Caco-2 (cell line): ENCODE measurements at regions not wholly inside any gene's neighbourhood (a gene's known extent, or its start where the extent isn't known, plus 50 kb on each side); places are given as distances from the start of the nearest gene placed in this dataset.

Source experiments
- BruUV-seq: library from RNA; stranded (reverse); fragments of 400-500 nt; replicated peaks from 2 replicates; lab custom pipeline; 2021; lab: Mats Ljungman, UMichigan
- CTCF ChIA-PET: fragments of 300-600 bp; sonication (Branson Sonifier 250); formaldehyde crosslinking; loops from one replicate; lab custom pipeline; 2022; ENCODE audit warnings: antibody characterized with exemption; lab: Charles Lee
- POLR2A ChIA-PET: fragments of 300-600 bp; sonication (Branson Sonifier 250); formaldehyde crosslinking; loops from one replicate; lab custom pipeline; 2022; ENCODE audit warnings: antibody characterized with exemption; lab: Charles Lee
- DNase-seq, 2 experiments: peaks; one replicate each; pipeline versions ENCODE4 v3.0.0 to v3.0.0-alpha.2; 2020 to 2022
- H3K27me3 ChIP-seq: replicated peaks from 2 replicates; pipeline ENCODE4 v1.6.0; 2011; ENCODE audit warnings: low read length; ENCODE audit not compliant: control insufficient read depth, insufficient read depth
- H3K36me3 ChIP-seq: 2 replicates; pipeline ENCODE4 v1.5.1; 2011; ENCODE audit warnings: low read length; ENCODE audit not compliant: control insufficient read depth, insufficient read depth
- H3K4me1 ChIP-seq: fragments of 250-450 bp; sonication (Bioruptor Pico); 2 replicates; pipeline ENCODE4 v1.5.1; 2020; ENCODE audit warnings: mild to moderate bottlenecking
- H3K4me3 ChIP-seq: 2 replicates; pipeline ENCODE4 v1.5.1; 2011; ENCODE audit warnings: low read depth, mild to moderate bottlenecking, control low read depth, low read length
- H3K9me3 ChIP-seq: fragments of 250-450 bp; sonication (Bioruptor Pico); 2 replicates; pipeline ENCODE4 v1.5.1; 2020; ENCODE audit warnings: mild to moderate bottlenecking, moderate library complexity
- H3K27ac Mint-ChIP-seq: one replicate; pipeline ENCODE4 v1.8.0; 2022; ENCODE audit warnings: mixed read lengths; ENCODE audit not compliant: unreplicated experiment
- H3K27me3 Mint-ChIP-seq: one replicate; pipeline ENCODE4 v1.8.0; 2022; ENCODE audit warnings: mixed read lengths; ENCODE audit not compliant: insufficient read depth, unreplicated experiment
- H3K36me3 Mint-ChIP-seq: one replicate; pipeline ENCODE4 v1.8.0; 2022; ENCODE audit warnings: mild to moderate bottlenecking, mixed read lengths; ENCODE audit not compliant: insufficient read depth, unreplicated experiment
- H3K4me1 Mint-ChIP-seq: one replicate; pipeline ENCODE4 v1.8.0; 2022; ENCODE audit warnings: low read depth, mixed read lengths; ENCODE audit not compliant: unreplicated experiment
- H3K4me3 Mint-ChIP-seq: one replicate; pipeline ENCODE4 v1.8.0; 2022; ENCODE audit warnings: mild to moderate bottlenecking, moderate library complexity, mixed read lengths; ENCODE audit not compliant: unreplicated experiment
- H3K9me3 Mint-ChIP-seq: one replicate; pipeline ENCODE4 v1.8.0; 2022; ENCODE audit warnings: mixed read lengths; ENCODE audit not compliant: unreplicated experiment
- intact Hi-C: fragments of 100-400 bp; cut with micrococcal nuclease; formaldehyde crosslinking; loops from one replicate; pipeline ENCODE4 v1.10.0; 2022; ENCODE audit not compliant: unreplicated experiment
- TF ChIP-seq, protein P1 (sequence below), 2 experiments: fragments of 200-600 bp in 1 of 2; IDR thresholded peaks; 1 replicate in 1 of 2; 2 replicates in 1 of 2; pipeline versions ENCODE4 v1.5.1 to v1.8.0; 2011 to 2022; ENCODE audit warnings: antibody characterized with exemption in 1 of 2, control low read depth in 1 of 2, inconsistent platforms in 1 of 2, low read depth in 1 of 2, low read length in 1 of 2, mild to moderate bottlenecking in 1 of 2, moderate library complexity in 1 of 2; ENCODE audit not compliant: insufficient read depth in 1 of 2, severe bottlenecking in 1 of 2, unreplicated experiment in 1 of 2

DNA sequence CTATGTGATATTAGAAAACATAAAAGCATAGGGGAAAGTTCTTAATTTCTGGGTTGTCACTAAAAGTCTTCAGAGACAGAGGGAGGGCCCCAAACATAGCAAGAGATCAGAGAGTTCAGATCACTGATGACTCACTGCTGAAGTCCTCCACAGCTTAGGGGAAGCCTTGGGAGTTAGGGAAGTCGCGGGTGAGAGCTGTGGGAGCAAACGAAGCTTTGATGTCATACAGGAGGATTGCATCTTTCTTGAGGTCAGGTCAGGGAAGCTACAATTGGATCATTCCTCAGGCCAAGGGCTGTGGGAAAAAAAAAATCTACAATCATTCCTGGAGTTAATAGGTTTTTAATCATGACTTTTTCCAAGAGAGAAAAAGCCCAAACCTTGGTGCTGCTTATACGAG, 96.2 kb downstream of the COPS8 start:
- H3K4me3 ChIP-seq = no peak overlapping the region
- H3K36me3 ChIP-seq = no peaks in the 10 kb centered on the region
- Mint-ChIP-seq H3K27ac (no peak overlapping the region), H3K27me3 (peaks cover under 1% of the 10 kb centered on the region), H3K4me3 (no peak overlapping the region), H3K4me1 (no peaks in the 10 kb centered on the region), H3K9me3 (no peaks in the 10 kb centered on the region), H3K36me3 (no peaks in the 10 kb centered on the region)
- H3K9me3 ChIP-seq = no peaks in the 10 kb centered on the region
- DNase-seq = no peak
- intact Hi-C loops = no loop called here
- CTCF ChIA-PET = no interaction called here
- no peaks in the 10 kb centered on the region for H3K27me3 ChIP-seq
- no TSS peak for BruUV-seq
- H3K4me1 ChIP-seq = no peaks in the 10 kb centered on the region
- POLR2A ChIA-PET = no interaction called here
- TF ChIP-seq, protein P1, sequence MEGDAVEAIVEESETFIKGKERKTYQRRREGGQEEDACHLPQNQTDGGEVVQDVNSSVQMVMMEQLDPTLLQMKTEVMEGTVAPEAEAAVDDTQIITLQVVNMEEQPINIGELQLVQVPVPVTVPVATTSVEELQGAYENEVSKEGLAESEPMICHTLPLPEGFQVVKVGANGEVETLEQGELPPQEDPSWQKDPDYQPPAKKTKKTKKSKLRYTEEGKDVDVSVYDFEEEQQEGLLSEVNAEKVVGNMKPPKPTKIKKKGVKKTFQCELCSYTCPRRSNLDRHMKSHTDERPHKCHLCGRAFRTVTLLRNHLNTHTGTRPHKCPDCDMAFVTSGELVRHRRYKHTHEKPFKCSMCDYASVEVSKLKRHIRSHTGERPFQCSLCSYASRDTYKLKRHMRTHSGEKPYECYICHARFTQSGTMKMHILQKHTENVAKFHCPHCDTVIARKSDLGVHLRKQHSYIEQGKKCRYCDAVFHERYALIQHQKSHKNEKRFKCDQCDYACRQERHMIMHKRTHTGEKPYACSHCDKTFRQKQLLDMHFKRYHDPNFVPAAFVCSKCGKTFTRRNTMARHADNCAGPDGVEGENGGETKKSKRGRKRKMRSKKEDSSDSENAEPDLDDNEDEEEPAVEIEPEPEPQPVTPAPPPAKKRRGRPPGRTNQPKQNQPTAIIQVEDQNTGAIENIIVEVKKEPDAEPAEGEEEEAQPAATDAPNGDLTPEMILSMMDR (IDR thresholded peaks at IDR 0.05; ENCODE audit: insufficient read depth in 1 of 2, low read depth in 1 of 2, low read length in 1 of 2, severe bottlenecking in 1 of 2, unreplicated experiment in 1 of 2) = no peak

DNA sequence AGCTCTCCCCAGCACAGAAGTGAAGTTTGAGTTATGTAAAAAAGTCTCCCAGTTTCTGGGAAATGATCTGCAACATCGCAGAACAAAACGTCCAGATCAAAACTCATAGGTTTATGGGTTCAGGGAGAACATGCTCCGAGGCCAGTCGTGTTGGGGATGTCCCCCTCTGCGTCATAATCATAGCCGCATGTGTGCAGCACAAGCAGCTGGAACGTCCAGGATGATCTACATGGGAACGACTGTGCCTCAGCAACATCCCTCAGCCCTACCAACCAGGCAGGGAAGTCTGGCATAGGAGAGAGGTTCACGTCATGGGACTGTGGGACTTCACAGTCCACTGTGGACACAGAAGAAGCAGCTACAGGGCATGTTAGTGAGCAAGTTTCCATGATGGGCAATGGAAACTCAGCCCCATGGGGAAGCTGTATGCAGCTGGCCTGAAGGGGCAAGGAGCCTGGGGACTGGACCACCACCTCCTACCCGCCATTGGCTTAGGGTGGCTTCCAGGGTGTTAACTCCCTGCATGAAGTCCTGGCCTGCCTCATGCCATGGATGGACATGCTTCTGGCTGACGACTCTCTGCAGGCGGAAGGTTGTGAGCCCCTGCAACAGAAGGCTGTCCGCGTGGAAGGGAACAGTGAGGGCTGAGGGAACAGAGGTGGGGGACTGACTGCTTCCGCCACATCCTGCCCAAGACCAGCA, 96.9 kb downstream of the COPS8 start:
- Mint-ChIP-seq H3K27ac (no peak overlapping the region), H3K36me3 (no peaks in the 10 kb centered on the region), H3K4me1 (no peaks in the 10 kb centered on the region), H3K27me3 (no peaks in the 10 kb centered on the region), H3K9me3 (no peaks in the 10 kb centered on the region), H3K4me3 (no peak overlapping the region)
- Histone ChIP-seq H3K27me3 (no peaks in the 10 kb centered on the region), H3K4me1 (no peaks in the 10 kb centered on the region), H3K36me3 (no peaks in the 10 kb centered on the region), H3K4me3 (no peak overlapping the region), H3K9me3 (no peaks in the 10 kb centered on the region)
- POLR2A ChIA-PET = no interaction called here
- CTCF ChIA-PET = no interaction called here
- no peak for DNase-seq
- no TSS peak for BruUV-seq
- TF ChIP-seq, protein P1 (IDR thresholded peaks at IDR 0.05; ENCODE audit: insufficient read depth in 1 of 2, low read depth in 1 of 2, low read length in 1 of 2, severe bottlenecking in 1 of 2, unreplicated experiment in 1 of 2) = no peak
- intact Hi-C loops = no loop called here

DNA sequence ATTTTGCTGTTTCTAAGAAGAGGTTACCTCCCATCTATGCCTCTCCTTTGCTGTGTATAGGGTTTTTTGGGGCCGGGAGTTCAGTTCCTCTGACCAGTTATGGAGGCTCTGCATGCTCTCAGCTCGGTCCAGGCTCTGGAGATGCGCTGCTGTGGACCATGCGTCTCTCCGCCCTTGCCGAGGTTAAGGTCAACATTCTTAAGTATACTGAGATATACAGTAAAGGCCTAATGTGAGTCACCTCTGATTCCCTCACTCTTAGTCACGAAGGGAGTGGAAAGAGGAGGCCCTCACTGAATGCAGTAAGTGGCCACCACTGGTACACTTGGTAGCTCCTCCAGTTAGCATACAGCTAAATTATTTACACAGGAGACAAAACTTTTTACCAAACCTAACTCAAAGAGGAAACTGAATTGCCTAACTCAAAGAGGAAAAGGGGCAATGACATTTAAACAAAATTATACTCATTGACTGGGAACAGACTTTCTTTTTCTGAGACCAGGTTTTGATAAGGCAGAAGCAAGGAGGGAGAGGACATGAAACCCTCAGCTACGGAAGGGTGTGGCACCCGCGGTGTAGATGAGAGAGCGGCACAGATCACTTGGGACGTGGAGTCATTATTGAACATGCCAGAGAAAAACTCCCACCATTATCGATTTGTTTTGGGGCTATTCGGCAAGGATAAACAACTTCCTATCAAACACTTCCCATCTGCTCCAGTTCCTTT, 98.7 kb downstream of the COPS8 start:
- POLR2A ChIA-PET = no interaction called here
- intact Hi-C loops = no loop called here
- Histone ChIP-seq H3K9me3 (no peaks in the 10 kb centered on the region), H3K4me1 (no peaks in the 10 kb centered on the region), H3K4me3 (no peak overlapping the region), H3K36me3 (no peaks in the 10 kb centered on the region), H3K27me3 (no peaks in the 10 kb centered on the region)
- Mint-ChIP-seq H3K27me3 (no peaks in the 10 kb centered on the region), H3K27ac (no peak overlapping the region), H3K4me3 (no peak overlapping the region), H3K4me1 (no peaks in the 10 kb centered on the region), H3K36me3 (no peaks in the 10 kb centered on the region), H3K9me3 (no peaks in the 10 kb centered on the region)
- TF ChIP-seq, protein P1 (IDR thresholded peaks at IDR 0.05; ENCODE audit: insufficient read depth in 1 of 2, low read depth in 1 of 2, low read length in 1 of 2, severe bottlenecking in 1 of 2, unreplicated experiment in 1 of 2) = no peak
- no peak for DNase-seq
- CTCF ChIA-PET = no interaction called here
- no TSS peak for BruUV-seq
